GM19351 (cell line): ENCODE measurements at regions not wholly inside any gene's neighbourhood (a gene's known extent, or its start where the extent isn't known, plus 50 kb on each side); places are given as distances from the start of the nearest gene placed in this dataset.

Source experiments
- ATAC-seq: cut with Tn5 transposase; IDR thresholded peaks from one replicate; pipeline ENCODE4 v1.9.1; 2021; ENCODE audit warnings: mild to moderate bottlenecking, moderate library complexity; ENCODE audit not compliant: unreplicated experiment

GRCh38 chr17:73947966-73948355 is 255.5 kb upstream of the RPL38 start:
- ATAC-seq: no peak

GRCh38 chr17:73949903-73950592 is 253.4 kb upstream of the RPL38 start:
- no peak for ATAC-seq

GRCh38 chr17:73950593-73950914 is 252.9 kb upstream of the RPL38 start:
- ATAC-seq: no peak

- no peak for ATAC-seq
Observed at GRCh38 chr17:73952082-73952479, 251.4 kb upstream of the RPL38 start.

- no peak for ATAC-seq
Observed at GRCh38 chr17:73952480-73953205, 250.8 kb upstream of the RPL38 start.

- no peak for ATAC-seq
Observed at GRCh38 chr17:73953206-73954033, 250.1 kb upstream of the RPL38 start.

- ATAC-seq: no peak
Observed at GRCh38 chr17:73954951-73955350, 248.5 kb upstream of the RPL38 start.

GRCh38 chr17:73955616-73956015 is 247.9 kb upstream of the RPL38 start:
- no peak for ATAC-seq

GRCh38 chr17:73956169-73956568 is 247.3 kb upstream of the RPL38 start:
- no peak for ATAC-seq

GRCh38 chr17:73956595-73957465 is 246.6 kb upstream of the RPL38 start:
- ATAC-seq: no peak

GRCh38 chr17:73957564-73957963 is 245.9 kb upstream of the RPL38 start:
- ATAC-seq: no peak

GRCh38 chr17:73958453-73958852 is 245.0 kb upstream of the RPL38 start:
- no peak for ATAC-seq

GRCh38 chr17:73960469-73960868 is 243.0 kb upstream of the RPL38 start:
- ATAC-seq: no peak

GRCh38 chr17:73962308-73962707 is 241.2 kb upstream of the RPL38 start:
- ATAC-seq: no peak

- ATAC-seq: no peak
Observed at GRCh38 chr17:73968680-73969079, 234.8 kb upstream of the RPL38 start.

GRCh38 chr17:73969956-73970355 is 233.5 kb upstream of the RPL38 start:
- ATAC-seq: no peak

- ATAC-seq: no peak
Observed at GRCh38 chr17:73971127-73971526, 232.4 kb upstream of the RPL38 start.

- ATAC-seq: no peak
Observed at GRCh38 chr17:73972056-73972455, 231.4 kb upstream of the RPL38 start.

- no peak for ATAC-seq
Observed at GRCh38 chr17:73972901-73973300, 230.6 kb upstream of the RPL38 start.

- no peak for ATAC-seq
Observed at GRCh38 chr17:73973586-73974409, 229.7 kb upstream of the RPL38 start.
